ENCODE measurements at regions not wholly inside any gene's neighbourhood (a gene's known extent, or its start where the extent isn't known, plus 50 kb on each side); places are given as distances from the start of the nearest gene placed in this dataset.

GRCh38 chr12:31207799-31208465 is 118.0 kb downstream of the SINHCAF start (continued):
- TF ChIP-seq NR2C2 (CRISPR knock-in tag; IDR thresholded peaks at IDR 0.05), result no peak
- TF ChIP-seq ERG (CRISPR knock-in tag; IDR thresholded peaks at IDR 0.05), result no peak
- no peak for TF ChIP-seq TCF7 (CRISPR knock-in tag; IDR thresholded peaks at IDR 0.05; ENCODE audit: low read depth)
- no peak for TF ChIP-seq SMAD3 (CRISPR knock-in tag; IDR thresholded peaks at IDR 0.05; ENCODE audit: borderline replicate concordance)
- no peak for TF ChIP-seq E2F5 (CRISPR knock-in tag; IDR thresholded peaks at IDR 0.05)

GRCh38 chr12:31210104-31210503 is 115.8 kb downstream of the SINHCAF start:
- Mint-ChIP-seq H3K36me3 (no peaks in the 10 kb centered on the region), H3K27me3 (ENCODE audit: low read depth) (no peaks in the 10 kb centered on the region), H3K27ac (no peak overlapping the region), H3K4me1 (peaks cover 19% of the 10 kb centered on the region), H3K9me3 (peaks cover 3% of the 10 kb centered on the region; the same call in 1 of the 2 replicates), H3K4me3 (no peak overlapping the region)
- DNase-seq (ENCODE audit: low spot score) (no peak), ATAC-seq (no peak)
- ChIA-PET CTCF (no interaction called here), POLR2A (no interaction called here)
- no peak for TF ChIP-seq USF2 (CRISPR knock-in tag; IDR thresholded peaks at IDR 0.05)
- TF ChIP-seq ATF1 (CRISPR knock-in tag; IDR thresholded peaks at IDR 0.05), result no peak
- TF ChIP-seq ZMAT4 (CRISPR knock-in tag; IDR thresholded peaks at IDR 0.05), result no peak
- TF ChIP-seq ZNF263 (CRISPR knock-in tag; IDR thresholded peaks at IDR 0.05; ENCODE audit: low read depth), result no peak
- TF ChIP-seq MXD4 (CRISPR knock-in tag; IDR thresholded peaks at IDR 0.05; ENCODE audit: borderline replicate concordance), result no peak

GRCh38 chr12:31210541-31210940 is 115.4 kb downstream of the SINHCAF start:
- Mint-ChIP-seq H3K4me3 (no peak overlapping the region), H3K4me1 (peaks cover 17% of the 10 kb centered on the region)
- CTCF ChIA-PET, result interaction anchor here (0.9 kb wide), 1 partner anchor 41 kb away, joined by 3 read pairs; no protein-coding TSS in a partner anchor
- no peak for TF ChIP-seq SP1 (CRISPR knock-in tag; conservative IDR thresholded peaks at IDR 0.05)
- TF ChIP-seq CBFB (CRISPR knock-in tag; IDR thresholded peaks at IDR 0.05; ENCODE audit: low read depth), result no peak
- TF ChIP-seq IRF1 (CRISPR knock-in tag; IDR thresholded peaks at IDR 0.05), result no peak
- TF ChIP-seq MAX (CRISPR knock-in tag; IDR thresholded peaks at IDR 0.05), result no peak
- TF ChIP-seq GABPB1 (CRISPR knock-in tag; IDR thresholded peaks at IDR 0.05), result no peak
- no peak for TF ChIP-seq EMX1 (CRISPR knock-in tag; IDR thresholded peaks at IDR 0.05)
- TF ChIP-seq ZNF512 (CRISPR knock-in tag; IDR thresholded peaks at IDR 0.05; ENCODE audit: borderline replicate concordance), result no peak
- no peak for TF ChIP-seq JAZF1 (CRISPR knock-in tag; IDR thresholded peaks at IDR 0.05)
- no peak for TF ChIP-seq ZNF263 (CRISPR knock-in tag; IDR thresholded peaks at IDR 0.05; ENCODE audit: low read depth)
- TF ChIP-seq ARID4B (CRISPR knock-in tag; IDR thresholded peaks at IDR 0.05; ENCODE audit: borderline replicate concordance), result no peak
- TF ChIP-seq ZMAT4 (CRISPR knock-in tag; IDR thresholded peaks at IDR 0.05), result no peak
- no peak for TF ChIP-seq ZNF416 (CRISPR knock-in tag; IDR thresholded peaks at IDR 0.05)

More at GRCh38 chr12:31210541-31210940, 115.4 kb downstream of the SINHCAF start:
- DNase-seq (ENCODE audit: low spot score) (no peak), ATAC-seq (no peak)
- POLR2A ChIA-PET, result no interaction called here
- H3K36me3 Mint-ChIP-seq, result no peaks in the 10 kb centered on the region
- H3K27ac Mint-ChIP-seq, result no peak overlapping the region
- H3K27me3 Mint-ChIP-seq (ENCODE audit: low read depth), result no peaks in the 10 kb centered on the region
- H3K9me3 Mint-ChIP-seq, result peaks cover 3% of the 10 kb centered on the region; the same call in 1 of the 2 replicates
